PC-9 (cell line): ENCODE measurements at regions not wholly inside any gene's neighbourhood (a gene's known extent, or its start where the extent isn't known, plus 50 kb on each side); places are given as distances from the start of the nearest gene placed in this dataset.

ENCODE experiments used
- BruUV-seq: library from RNA; stranded (reverse); fragments of 400-500 nt; replicated peaks from 2 replicates; lab custom pipeline; 2021; lab: Mats Ljungman, UMichigan
- CTCF ChIA-PET: fragments of 300-600 bp; sonication (Branson Sonifier 250); formaldehyde crosslinking; loops from one replicate; lab custom pipeline; 2022; ENCODE audit warnings: antibody characterized with exemption; lab: Charles Lee
- POLR2A ChIA-PET: fragments of 300-600 bp; sonication (Branson Sonifier 250); formaldehyde crosslinking; loops from one replicate; lab custom pipeline; 2022; ENCODE audit warnings: antibody characterized with exemption; ENCODE audit not compliant: unreplicated experiment; lab: Charles Lee
- DNase-seq, 2 experiments: peaks; one replicate each; pipeline versions ENCODE4 v3.0.0 to v3.0.0-alpha.2; 2015 to 2022; ENCODE audit warnings: mixed read lengths in 1 of 2
- H2AFZ ChIP-seq: fragments of 200-600 bp; sonication (generic); 2 replicates; pipeline ENCODE4 v1.8.1; 2017; ENCODE audit warnings: antibody characterized with exemption
- H3F3A ChIP-seq: fragments of 200-600 bp; sonication (generic); 2 replicates; pipeline ENCODE4 v1.8.1; 2017; ENCODE audit warnings: antibody characterized with exemption, mild to moderate bottlenecking, low read depth; ENCODE audit not compliant: insufficient read depth
- H3K27ac ChIP-seq: fragments of 200-600 bp; sonication (generic); 2 replicates; pipeline ENCODE4 v1.6.1; 2016; ENCODE audit warnings: mixed run types
- H3K27me3 ChIP-seq: fragments of 200-600 bp; sonication (generic); 2 replicates; pipeline ENCODE4 v1.6.1; 2016; ENCODE audit warnings: low read depth, mixed run types; ENCODE audit not compliant: insufficient read depth
- H3K36me3 ChIP-seq: fragments of 200-600 bp; sonication (generic); 2 replicates; pipeline ENCODE4 v1.6.1; 2016; ENCODE audit warnings: low read depth, mixed run types
- H3K4me1 ChIP-seq: fragments of 200-600 bp; sonication (generic); replicated peaks from 2 replicates; pipeline ENCODE4 v1.6.1; 2016; ENCODE audit warnings: mixed run types; ENCODE audit not compliant: insufficient read depth
- H3K4me2 ChIP-seq: fragments of 200-600 bp; sonication (generic); 2 replicates; pipeline ENCODE4 v1.6.1; 2017; ENCODE audit warnings: mixed run types
- H3K4me3 ChIP-seq: fragments of 200-600 bp; sonication (generic); 2 replicates; pipeline ENCODE4 v1.6.1; 2016; ENCODE audit warnings: mixed run types
- H3K79me2 ChIP-seq: fragments of 200-600 bp; sonication (generic); 2 replicates; pipeline ENCODE4 v1.6.1; 2017; ENCODE audit warnings: low read depth, mixed run types
- H3K9me2 ChIP-seq: fragments of 200-600 bp; sonication (generic); 2 replicates; pipeline ENCODE4 v1.8.1; 2017; ENCODE audit warnings: mild to moderate bottlenecking; ENCODE audit not compliant: insufficient read depth
- H3K9me3 ChIP-seq: fragments of 200-600 bp; sonication (generic); 2 replicates; pipeline ENCODE4 v1.8.1; 2016; ENCODE audit warnings: low read depth; ENCODE audit not compliant: insufficient read depth
- H4K20me1 ChIP-seq: fragments of 200-600 bp; sonication (generic); 2 replicates; pipeline ENCODE4 v1.8.1; 2017; ENCODE audit not compliant: insufficient read depth
- EZH2 ChIP-seq: fragments of 200-600 bp; sonication (generic); IDR thresholded peaks from 2 replicates; pipeline ENCODE4 v1.8.0; 2017; ENCODE audit warnings: antibody characterized with exemption, low read depth
- intact Hi-C: fragments of 100-400 bp; cut with micrococcal nuclease; formaldehyde crosslinking; loops from one replicate; pipeline ENCODE4 v1.10.0; 2022; ENCODE audit not compliant: unreplicated experiment
- TF ChIP-seq, protein P1 (sequence below): fragments of 200-600 bp; sonication (generic); conservative IDR thresholded peaks from 2 replicates; pipeline ENCODE4 v1.6.1; 2017; ENCODE audit warnings: mixed run types, antibody characterized with exemption, mild to moderate bottlenecking, moderate library complexity

DNA sequence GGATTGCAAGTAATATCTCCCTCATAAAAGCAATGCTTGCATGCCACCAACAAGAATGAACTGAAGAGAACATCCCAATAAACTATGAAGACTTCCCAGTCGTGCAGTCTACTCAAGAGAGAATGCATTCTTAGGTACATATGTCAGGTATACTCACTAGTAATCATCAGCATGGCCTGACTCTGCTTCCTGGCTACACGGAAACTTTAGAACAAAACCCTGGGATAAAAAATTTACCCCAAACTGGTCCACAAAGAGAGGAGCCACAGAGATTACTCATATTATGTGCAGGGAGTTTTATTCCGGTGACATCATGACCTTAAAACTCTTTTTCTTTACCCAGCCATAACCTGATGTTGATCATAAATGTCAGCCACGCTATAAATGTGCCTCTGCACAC lies 57.5 kb upstream of the PAPPA start:
- Histone ChIP-seq H3K4me3 (no peak overlapping the region), H3K4me1 (peaks cover 5% of the 10 kb centered on the region), H4K20me1 (no peaks in the 10 kb centered on the region), H3K27me3 (no peaks in the 10 kb centered on the region), H2AFZ (no peak overlapping the region), H3K9me3 (no peaks in the 10 kb centered on the region; the same call in 1 of the 2 replicates), H3F3A (no peaks in the 10 kb centered on the region), H3K36me3 (no peaks in the 10 kb centered on the region), H3K79me2 (no peaks in the 10 kb centered on the region), H3K27ac (no peak overlapping the region), H3K4me2 (no peak overlapping the region), H3K9me2 (no peaks in the 10 kb centered on the region)
- peak in 1 of 2 experiments; percentile 8 for DNase-seq
- no TSS peak for BruUV-seq
- ChIA-PET POLR2A (interaction anchor here (0.7 kb wide), 1 partner anchor 591 kb away, joined by 6 read pairs; the partner anchor contains the start of gene TRIM32), CTCF (no interaction called here)
- TF ChIP-seq, protein P1, sequence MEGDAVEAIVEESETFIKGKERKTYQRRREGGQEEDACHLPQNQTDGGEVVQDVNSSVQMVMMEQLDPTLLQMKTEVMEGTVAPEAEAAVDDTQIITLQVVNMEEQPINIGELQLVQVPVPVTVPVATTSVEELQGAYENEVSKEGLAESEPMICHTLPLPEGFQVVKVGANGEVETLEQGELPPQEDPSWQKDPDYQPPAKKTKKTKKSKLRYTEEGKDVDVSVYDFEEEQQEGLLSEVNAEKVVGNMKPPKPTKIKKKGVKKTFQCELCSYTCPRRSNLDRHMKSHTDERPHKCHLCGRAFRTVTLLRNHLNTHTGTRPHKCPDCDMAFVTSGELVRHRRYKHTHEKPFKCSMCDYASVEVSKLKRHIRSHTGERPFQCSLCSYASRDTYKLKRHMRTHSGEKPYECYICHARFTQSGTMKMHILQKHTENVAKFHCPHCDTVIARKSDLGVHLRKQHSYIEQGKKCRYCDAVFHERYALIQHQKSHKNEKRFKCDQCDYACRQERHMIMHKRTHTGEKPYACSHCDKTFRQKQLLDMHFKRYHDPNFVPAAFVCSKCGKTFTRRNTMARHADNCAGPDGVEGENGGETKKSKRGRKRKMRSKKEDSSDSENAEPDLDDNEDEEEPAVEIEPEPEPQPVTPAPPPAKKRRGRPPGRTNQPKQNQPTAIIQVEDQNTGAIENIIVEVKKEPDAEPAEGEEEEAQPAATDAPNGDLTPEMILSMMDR = no peak
- intact Hi-C loops = loop anchor here (2.0 to 5.0 kb wide), 2 partner anchors 61 to 89 kb away; no protein-coding TSS in a partner anchor

GRCh38 chr9:116096853-116097252 lies 56.7 kb upstream of the PAPPA start:
- Histone ChIP-seq H3K4me3 (no peak overlapping the region), H3K4me2 (no peak overlapping the region), H3K9me2 (no peaks in the 10 kb centered on the region), H3K36me3 (no peaks in the 10 kb centered on the region), H3F3A (peaks cover 2% of the 10 kb centered on the region; the same call in 1 of the 2 replicates), H2AFZ (no peak overlapping the region), H4K20me1 (no peaks in the 10 kb centered on the region), H3K27ac (no peak overlapping the region), H3K4me1 (peaks cover 13% of the 10 kb centered on the region), H3K79me2 (no peaks in the 10 kb centered on the region), H3K27me3 (no peaks in the 10 kb centered on the region), H3K9me3 (no peaks in the 10 kb centered on the region)
- POLR2A ChIA-PET = no interaction called here
- intact Hi-C loops = loop anchor here (2.0 to 5.0 kb wide), 2 partner anchors 60 to 90 kb away; no protein-coding TSS in a partner anchor
- TF ChIP-seq, protein P1 = no peak
- TF ChIP-seq EZH2 = no peak
- DNase-seq = peak in 1 of 2 experiments; percentile 15
- CTCF ChIA-PET = no interaction called here
- no TSS peak for BruUV-seq

DNA sequence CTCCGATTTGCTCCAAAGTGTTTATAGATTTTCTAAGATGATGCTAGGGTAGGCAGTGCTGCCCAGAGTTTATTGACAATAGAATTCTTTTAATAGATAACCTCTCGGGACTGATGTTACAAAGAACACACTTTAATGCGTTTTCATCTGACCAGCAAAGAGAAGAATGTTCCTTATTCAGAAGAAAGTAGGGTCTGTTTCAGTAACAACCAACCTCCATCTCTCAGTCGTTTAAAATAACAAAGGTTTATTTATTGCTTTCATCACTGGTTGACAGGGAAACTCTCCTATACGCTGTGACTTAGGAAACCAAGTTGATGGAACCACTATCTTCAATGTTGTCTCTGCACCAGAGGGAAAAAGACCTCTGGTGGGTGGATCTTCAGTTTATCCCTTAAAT lies 55.1 kb upstream of the PAPPA start:
- Histone ChIP-seq H3F3A (peaks cover 4% of the 10 kb centered on the region; the same call in 1 of the 2 replicates), H3K27me3 (no peaks in the 10 kb centered on the region), H3K79me2 (no peaks in the 10 kb centered on the region), H3K9me2 (no peaks in the 10 kb centered on the region), H3K4me3 (no peak overlapping the region), H3K36me3 (no peaks in the 10 kb centered on the region), H3K4me2 (no peak overlapping the region), H2AFZ (no peak overlapping the region), H3K27ac (no peak overlapping the region), H4K20me1 (no peaks in the 10 kb centered on the region), H3K4me1 (peaks cover 15% of the 10 kb centered on the region), H3K9me3 (no peaks in the 10 kb centered on the region)
- CTCF ChIA-PET = no interaction called here
- intact Hi-C loops = loop anchor here (5.0 kb wide), 1 partner anchor 91 kb away; no protein-coding TSS in a partner anchor
- TF ChIP-seq, protein P1 = no peak
- no peak for TF ChIP-seq EZH2
- no peak for DNase-seq
- POLR2A ChIA-PET = no interaction called here
- no TSS peak for BruUV-seq
